GM19023 (cell line): ENCODE measurements at regions not wholly inside any gene's neighbourhood (a gene's known extent, or its start where the extent isn't known, plus 50 kb on each side); places are given as distances from the start of the nearest gene placed in this dataset.

ENCODE experiments used
- ATAC-seq: cut with Tn5 transposase; IDR thresholded peaks from one replicate; pipeline ENCODE4 v1.9.1; 2021; ENCODE audit warnings: mild to moderate bottlenecking, moderate library complexity; ENCODE audit not compliant: unreplicated experiment

GRCh38 chrX:121102101-121102500, 54.7 kb downstream of the GLUD2 start:
- ATAC-seq = no peak

- no peak for ATAC-seq
These were observed 56.0 kb downstream of the GLUD2 start for GRCh38 chrX:121103381-121103780.

- ATAC-seq = no peak
These were observed 59.2 kb downstream of the GLUD2 start for GRCh38 chrX:121106484-121107235.

GRCh38 chrX:121109986-121110385, 62.6 kb downstream of the GLUD2 start:
- ATAC-seq = no peak

- ATAC-seq = no peak
These were observed 63.1 kb downstream of the GLUD2 start for GRCh38 chrX:121110536-121110935.

GRCh38 chrX:121114691-121115090, 67.3 kb downstream of the GLUD2 start:
- no peak for ATAC-seq

GRCh38 chrX:121120690-121121605, 73.5 kb downstream of the GLUD2 start:
- no peak for ATAC-seq

- ATAC-seq = no peak
These were observed 74.9 kb downstream of the GLUD2 start for GRCh38 chrX:121122332-121122731.

GRCh38 chrX:121128925-121129877, 81.8 kb downstream of the GLUD2 start:
- no peak for ATAC-seq

- ATAC-seq = no peak
These were observed 85.3 kb downstream of the GLUD2 start for GRCh38 chrX:121132675-121133074.

GRCh38 chrX:121135488-121136207, 88.2 kb downstream of the GLUD2 start:
- ATAC-seq = no peak

- ATAC-seq = no peak
These were observed 98.7 kb downstream of the GLUD2 start for GRCh38 chrX:121146059-121146628.

GRCh38 chrX:121150217-121150616, 102.8 kb downstream of the GLUD2 start:
- no peak for ATAC-seq

- peak; percentile 64 for ATAC-seq
These were observed 103.9 kb downstream of the GLUD2 start for GRCh38 chrX:121151293-121151692.

GRCh38 chrX:121154858-121155404, 107.5 kb downstream of the GLUD2 start:
- no peak for ATAC-seq

- ATAC-seq = peak; percentile 75
These were observed 113.6 kb downstream of the GLUD2 start for GRCh38 chrX:121160987-121161386.

- ATAC-seq = peak; percentile 58
These were observed 114.1 kb downstream of the GLUD2 start for GRCh38 chrX:121161501-121161933.

GRCh38 chrX:121163443-121163842, 116.0 kb downstream of the GLUD2 start:
- no peak for ATAC-seq

GRCh38 chrX:121165930-121166359, 118.5 kb downstream of the GLUD2 start:
- no peak for ATAC-seq
